ENCODE measurements at regions not wholly inside any gene's neighbourhood (a gene's known extent, or its start where the extent isn't known, plus 50 kb on each side); places are given as distances from the start of the nearest gene placed in this dataset.

DNA sequence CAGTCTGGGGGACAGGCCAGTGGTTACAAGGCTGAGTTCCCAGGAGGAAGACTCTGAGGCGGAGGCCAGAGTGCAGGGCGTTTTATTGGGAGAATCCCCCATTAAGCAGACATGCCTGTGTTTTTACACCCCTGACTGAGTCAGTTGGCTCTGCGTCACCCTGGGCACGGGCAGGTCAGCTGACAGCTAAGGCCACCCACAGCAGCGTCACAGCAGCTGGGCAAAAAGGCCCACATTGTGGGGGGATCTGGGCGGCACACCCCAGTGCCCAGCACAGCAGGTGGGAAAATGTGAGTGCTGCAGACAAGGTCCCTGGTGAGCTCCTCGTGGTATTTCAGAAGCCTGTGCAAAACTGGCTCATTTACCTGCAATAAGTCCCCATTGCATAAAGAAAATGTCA is 184.7 kb downstream of the AACS start:
- TF ChIP-seq, protein P1, sequence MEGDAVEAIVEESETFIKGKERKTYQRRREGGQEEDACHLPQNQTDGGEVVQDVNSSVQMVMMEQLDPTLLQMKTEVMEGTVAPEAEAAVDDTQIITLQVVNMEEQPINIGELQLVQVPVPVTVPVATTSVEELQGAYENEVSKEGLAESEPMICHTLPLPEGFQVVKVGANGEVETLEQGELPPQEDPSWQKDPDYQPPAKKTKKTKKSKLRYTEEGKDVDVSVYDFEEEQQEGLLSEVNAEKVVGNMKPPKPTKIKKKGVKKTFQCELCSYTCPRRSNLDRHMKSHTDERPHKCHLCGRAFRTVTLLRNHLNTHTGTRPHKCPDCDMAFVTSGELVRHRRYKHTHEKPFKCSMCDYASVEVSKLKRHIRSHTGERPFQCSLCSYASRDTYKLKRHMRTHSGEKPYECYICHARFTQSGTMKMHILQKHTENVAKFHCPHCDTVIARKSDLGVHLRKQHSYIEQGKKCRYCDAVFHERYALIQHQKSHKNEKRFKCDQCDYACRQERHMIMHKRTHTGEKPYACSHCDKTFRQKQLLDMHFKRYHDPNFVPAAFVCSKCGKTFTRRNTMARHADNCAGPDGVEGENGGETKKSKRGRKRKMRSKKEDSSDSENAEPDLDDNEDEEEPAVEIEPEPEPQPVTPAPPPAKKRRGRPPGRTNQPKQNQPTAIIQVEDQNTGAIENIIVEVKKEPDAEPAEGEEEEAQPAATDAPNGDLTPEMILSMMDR (IDR thresholded peaks at IDR 0.05): no peak
- TF ChIP-seq ZNF263 (CRISPR knock-in tag; IDR thresholded peaks at IDR 0.05; ENCODE audit: low read depth): no peak
- no peak for TF ChIP-seq JUN (CRISPR knock-in tag; IDR thresholded peaks at IDR 0.05)
- no peak for TF ChIP-seq NR2C2 (CRISPR knock-in tag; IDR thresholded peaks at IDR 0.05)
- TF ChIP-seq TCF7 (CRISPR knock-in tag; IDR thresholded peaks at IDR 0.05; ENCODE audit: low read depth): no peak
- TF ChIP-seq, protein P2, sequence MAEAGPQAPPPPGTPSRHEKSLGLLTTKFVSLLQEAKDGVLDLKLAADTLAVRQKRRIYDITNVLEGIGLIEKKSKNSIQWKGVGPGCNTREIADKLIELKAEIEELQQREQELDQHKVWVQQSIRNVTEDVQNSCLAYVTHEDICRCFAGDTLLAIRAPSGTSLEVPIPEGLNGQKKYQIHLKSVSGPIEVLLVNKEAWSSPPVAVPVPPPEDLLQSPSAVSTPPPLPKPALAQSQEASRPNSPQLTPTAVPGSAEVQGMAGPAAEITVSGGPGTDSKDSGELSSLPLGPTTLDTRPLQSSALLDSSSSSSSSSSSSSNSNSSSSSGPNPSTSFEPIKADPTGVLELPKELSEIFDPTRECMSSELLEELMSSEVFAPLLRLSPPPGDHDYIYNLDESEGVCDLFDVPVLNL (CRISPR knock-in tag; IDR thresholded peaks at IDR 0.05; ENCODE audit: borderline replicate concordance, low read depth): no peak
- TF ChIP-seq, protein P3, sequence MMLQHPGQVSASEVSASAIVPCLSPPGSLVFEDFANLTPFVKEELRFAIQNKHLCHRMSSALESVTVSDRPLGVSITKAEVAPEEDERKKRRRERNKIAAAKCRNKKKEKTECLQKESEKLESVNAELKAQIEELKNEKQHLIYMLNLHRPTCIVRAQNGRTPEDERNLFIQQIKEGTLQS (CRISPR knock-in tag; conservative IDR thresholded peaks at IDR 0.05): no peak
- TF ChIP-seq, protein P4, sequence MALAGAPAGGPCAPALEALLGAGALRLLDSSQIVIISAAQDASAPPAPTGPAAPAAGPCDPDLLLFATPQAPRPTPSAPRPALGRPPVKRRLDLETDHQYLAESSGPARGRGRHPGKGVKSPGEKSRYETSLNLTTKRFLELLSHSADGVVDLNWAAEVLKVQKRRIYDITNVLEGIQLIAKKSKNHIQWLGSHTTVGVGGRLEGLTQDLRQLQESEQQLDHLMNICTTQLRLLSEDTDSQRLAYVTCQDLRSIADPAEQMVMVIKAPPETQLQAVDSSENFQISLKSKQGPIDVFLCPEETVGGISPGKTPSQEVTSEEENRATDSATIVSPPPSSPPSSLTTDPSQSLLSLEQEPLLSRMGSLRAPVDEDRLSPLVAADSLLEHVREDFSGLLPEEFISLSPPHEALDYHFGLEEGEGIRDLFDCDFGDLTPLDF (CRISPR knock-in tag; IDR thresholded peaks at IDR 0.05): no peak
- TF ChIP-seq NFYB (CRISPR knock-in tag; conservative IDR thresholded peaks at IDR 0.05; ENCODE audit: low read depth): no peak
- no peak for TF ChIP-seq SOX15 (CRISPR knock-in tag; IDR thresholded peaks at IDR 0.05)
- TF ChIP-seq GABPB1 (CRISPR knock-in tag; IDR thresholded peaks at IDR 0.05): no peak
- no peak for TF ChIP-seq SP1 (CRISPR knock-in tag; conservative IDR thresholded peaks at IDR 0.05)
- TF ChIP-seq CBFB (CRISPR knock-in tag; IDR thresholded peaks at IDR 0.05; ENCODE audit: low read depth): no peak
